Psoas muscle (tissue), 7 donors: ENCODE measurements at regions not wholly inside any gene's neighbourhood (a gene's known extent, or its start where the extent isn't known, plus 50 kb on each side); places are given as distances from the start of the nearest gene placed in this dataset.

Experiments used
- ATAC-seq, 4 donors: fragments of 200-7000 bp; cut with Tn5 transposase; one replicate each; pipeline ENCODE4 v1.9.1; 2020; ENCODE audit warnings: moderate library complexity in 3 of 4, mild to moderate bottlenecking in 2 of 4
- DNase-seq, 2 donors: peaks; one replicate each; pipeline ENCODE4 v3.0.0-alpha.2; 2020
- H3K27ac ChIP-seq: fragments of 200-600 bp; one replicate; pipeline ENCODE4 v1.8.0; 2022
- H3K27me3 ChIP-seq, 3 donors: fragments of 200-600 bp in 1 of 3; one replicate each; pipeline versions ENCODE4 v1.6.1 to v1.8.0; 2013 to 2022; ENCODE audit warnings: low read length in 2 of 3, mild to moderate bottlenecking in 2 of 3, moderate library complexity in 1 of 3; ENCODE audit not compliant: insufficient read depth in 3 of 3
- H3K36me3 ChIP-seq, 2 donors: fragments of 200-600 bp in 1 of 2; one replicate each; pipeline versions ENCODE4 v1.6.1 to v1.8.0; 2013 to 2022; ENCODE audit warnings: low read depth in 1 of 2, mild to moderate bottlenecking in 1 of 2, moderate library complexity in 1 of 2; ENCODE audit not compliant: insufficient read depth in 1 of 2
- H3K4me1 ChIP-seq: fragments of 200-600 bp; one replicate; pipeline ENCODE4 v1.8.0; 2022
- H3K4me3 ChIP-seq: fragments of 200-600 bp; one replicate; pipeline ENCODE4 v1.8.0; 2022; ENCODE audit warnings: mild to moderate bottlenecking
- H3K9me3 ChIP-seq: fragments of 200-600 bp; one replicate; pipeline ENCODE4 v1.8.0; 2022
- WGBS, 3 donors: extraction: QIAGEN DNeasy Blood & Tissue Kit; methylation state at CpG; one replicate each; pipeline versions ENCODE4 v1.1.6 to v1.1.7; 2013; 5-methylcytosine and 5-hydroxymethylcytosine counted together
- intact Hi-C, 2 donors: fragments of 100-400 bp; cut with DNase I; formaldehyde crosslinking; loops; one replicate each; pipeline versions ENCODE4 v1.11.0 to v1.14.2; 2022
- TF ChIP-seq, protein P1 (sequence below): fragments of 200-600 bp; IDR thresholded peaks from one replicate; pipeline ENCODE4 v1.8.0; 2022; ENCODE audit warnings: antibody characterized with exemption
- donor health status: healthy with polysubstance abuse.
- donor health status: DM: no; HTN: no; CAD: no; lungs with moderate emphysema.
- donor health status: Bipolar disorder and iron deficiency.
- donor health status: healthy.
- donor health status: DM: yes; HTN: yes; CAD: no.
- donor health status: DM: no; HTN: no; CAD: no.
- donor health status: DM: yes; HTN: yes; CAD: no.

GRCh38 chr7:135857519-135858274 lies 109.1 kb upstream of the FAM180A start:
- DNase-seq (no peak), ATAC-seq (no peak)
- TF ChIP-seq, protein P1, sequence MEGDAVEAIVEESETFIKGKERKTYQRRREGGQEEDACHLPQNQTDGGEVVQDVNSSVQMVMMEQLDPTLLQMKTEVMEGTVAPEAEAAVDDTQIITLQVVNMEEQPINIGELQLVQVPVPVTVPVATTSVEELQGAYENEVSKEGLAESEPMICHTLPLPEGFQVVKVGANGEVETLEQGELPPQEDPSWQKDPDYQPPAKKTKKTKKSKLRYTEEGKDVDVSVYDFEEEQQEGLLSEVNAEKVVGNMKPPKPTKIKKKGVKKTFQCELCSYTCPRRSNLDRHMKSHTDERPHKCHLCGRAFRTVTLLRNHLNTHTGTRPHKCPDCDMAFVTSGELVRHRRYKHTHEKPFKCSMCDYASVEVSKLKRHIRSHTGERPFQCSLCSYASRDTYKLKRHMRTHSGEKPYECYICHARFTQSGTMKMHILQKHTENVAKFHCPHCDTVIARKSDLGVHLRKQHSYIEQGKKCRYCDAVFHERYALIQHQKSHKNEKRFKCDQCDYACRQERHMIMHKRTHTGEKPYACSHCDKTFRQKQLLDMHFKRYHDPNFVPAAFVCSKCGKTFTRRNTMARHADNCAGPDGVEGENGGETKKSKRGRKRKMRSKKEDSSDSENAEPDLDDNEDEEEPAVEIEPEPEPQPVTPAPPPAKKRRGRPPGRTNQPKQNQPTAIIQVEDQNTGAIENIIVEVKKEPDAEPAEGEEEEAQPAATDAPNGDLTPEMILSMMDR = no peak
- H3K36me3 ChIP-seq = no peaks in the 10 kb centered on the region
- intact Hi-C loops = no loop called here
- no peaks in the 10 kb centered on the region for H3K9me3 ChIP-seq
- H3K27me3 ChIP-seq = no peaks in the 10 kb centered on the region
- no peak overlapping the region for H3K27ac ChIP-seq
- no peak overlapping the region for H3K4me3 ChIP-seq
- 77 to 83% (median 82%) methylated on average over 3 of the region's 3 CpGs for WGBS, 3 donors
- no peaks in the 10 kb centered on the region for H3K4me1 ChIP-seq

DNA sequence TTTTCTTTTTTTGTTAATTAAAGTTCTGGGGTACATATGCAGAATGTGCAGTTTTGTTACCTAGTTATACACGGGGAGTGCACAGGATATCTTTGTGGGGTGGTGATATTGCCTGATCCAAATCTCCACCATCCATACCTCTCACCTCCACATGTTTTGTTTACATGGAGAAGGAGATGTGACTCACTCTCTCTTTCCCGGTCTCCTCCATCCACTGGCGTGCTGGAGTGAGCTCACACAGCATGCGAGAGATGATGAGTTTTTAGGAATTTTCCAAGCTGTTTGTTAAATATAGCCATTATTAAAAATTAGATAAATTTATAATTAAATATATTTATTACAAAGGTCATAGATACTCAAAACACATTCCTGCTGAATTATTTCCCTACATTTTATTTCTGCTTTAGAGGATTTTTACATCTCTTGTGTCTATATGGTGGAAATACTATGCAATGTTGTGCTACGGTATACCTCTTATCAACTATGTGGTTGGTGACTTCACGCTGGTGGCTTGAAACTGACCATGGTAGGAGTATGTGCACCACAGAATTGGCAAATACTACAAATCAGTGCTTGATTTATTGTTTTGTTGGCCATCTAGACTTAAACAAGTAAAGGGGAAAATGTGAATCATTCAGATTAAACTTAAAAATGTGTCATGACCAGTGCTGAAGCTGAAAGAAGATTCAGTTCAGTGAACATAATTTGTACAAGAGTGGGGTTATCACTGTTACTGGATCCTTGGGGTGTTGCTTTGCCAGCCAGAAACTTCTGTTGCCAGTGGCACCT lies 107.9 kb upstream of the FAM180A start:
- Histone ChIP-seq H3K36me3 (no peaks in the 10 kb centered on the region), H3K4me1 (no peaks in the 10 kb centered on the region), H3K27ac (no peak overlapping the region), H3K27me3 (no peaks in the 10 kb centered on the region), H3K4me3 (no peak overlapping the region), H3K9me3 (no peaks in the 10 kb centered on the region)
- WGBS, 3 donors = 63 to 72% (median 65%) methylated on average over 6 of the region's 6 CpGs
- no peak for ATAC-seq
- no peak for DNase-seq
- intact Hi-C loops = no loop called here
- TF ChIP-seq, protein P1 = no peak

GRCh38 chr7:135855846-135856245 lies 107.2 kb upstream of the FAM180A start:
- Histone ChIP-seq H3K4me1 (no peaks in the 10 kb centered on the region), H3K36me3 (no peaks in the 10 kb centered on the region), H3K27ac (no peak overlapping the region), H3K9me3 (no peaks in the 10 kb centered on the region), H3K27me3 (no peaks in the 10 kb centered on the region), H3K4me3 (no peak overlapping the region)
- TF ChIP-seq, protein P1 = no peak
- no peak for ATAC-seq
- DNase-seq = no peak
- WGBS, 3 donors = 34 to 45% (median 34%) methylated on average over 3 of the region's 3 CpGs
- intact Hi-C loops = no loop called here

- TF ChIP-seq, protein P1 = no peak
- Histone ChIP-seq H3K9me3 (no peaks in the 10 kb centered on the region), H3K27me3 (no peaks in the 10 kb centered on the region), H3K4me3 (no peak overlapping the region), H3K27ac (no peak overlapping the region), H3K36me3 (no peaks in the 10 kb centered on the region), H3K4me1 (no peaks in the 10 kb centered on the region)
- 51 to 63% (median 58%) methylated on average over 2 of the region's 2 CpGs for WGBS, 3 donors
- DNase-seq = no peak
- intact Hi-C loops = no loop called here
- no peak for ATAC-seq
These were observed 104.9 kb upstream of the FAM180A start for GRCh38 chr7:135853499-135853898.
